HT-29 (cell line): ENCODE measurements at regions not wholly inside any gene's neighbourhood (a gene's known extent, or its start where the extent isn't known, plus 50 kb on each side); places are given as distances from the start of the nearest gene placed in this dataset.

Source experiments
- DNase-seq: peaks from one replicate; pipeline ENCODE4 v3.0.0-alpha.2; 2015; ENCODE audit warnings: low spot score

DNA sequence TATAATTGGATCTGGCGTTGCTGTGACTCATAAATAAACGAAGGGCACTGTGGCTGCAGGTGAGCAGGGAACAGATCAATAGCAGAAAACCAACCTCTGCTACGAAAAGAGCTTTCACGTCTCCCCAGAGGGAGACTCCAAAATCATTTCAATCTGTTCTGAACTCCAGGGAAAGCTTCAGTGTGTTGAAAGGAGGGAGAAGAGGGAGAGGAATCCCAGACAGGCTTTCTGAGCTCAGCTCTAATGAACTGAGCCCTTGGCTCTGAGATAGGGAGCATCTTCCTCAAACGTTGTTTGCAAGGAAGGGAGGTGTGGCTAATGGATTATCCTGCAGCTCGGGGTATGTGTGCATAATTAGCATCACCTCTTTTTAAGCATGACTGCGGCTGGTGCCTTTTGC, 288.0 kb upstream of the IRX4 start:
- DNase-seq: no peak

DNA sequence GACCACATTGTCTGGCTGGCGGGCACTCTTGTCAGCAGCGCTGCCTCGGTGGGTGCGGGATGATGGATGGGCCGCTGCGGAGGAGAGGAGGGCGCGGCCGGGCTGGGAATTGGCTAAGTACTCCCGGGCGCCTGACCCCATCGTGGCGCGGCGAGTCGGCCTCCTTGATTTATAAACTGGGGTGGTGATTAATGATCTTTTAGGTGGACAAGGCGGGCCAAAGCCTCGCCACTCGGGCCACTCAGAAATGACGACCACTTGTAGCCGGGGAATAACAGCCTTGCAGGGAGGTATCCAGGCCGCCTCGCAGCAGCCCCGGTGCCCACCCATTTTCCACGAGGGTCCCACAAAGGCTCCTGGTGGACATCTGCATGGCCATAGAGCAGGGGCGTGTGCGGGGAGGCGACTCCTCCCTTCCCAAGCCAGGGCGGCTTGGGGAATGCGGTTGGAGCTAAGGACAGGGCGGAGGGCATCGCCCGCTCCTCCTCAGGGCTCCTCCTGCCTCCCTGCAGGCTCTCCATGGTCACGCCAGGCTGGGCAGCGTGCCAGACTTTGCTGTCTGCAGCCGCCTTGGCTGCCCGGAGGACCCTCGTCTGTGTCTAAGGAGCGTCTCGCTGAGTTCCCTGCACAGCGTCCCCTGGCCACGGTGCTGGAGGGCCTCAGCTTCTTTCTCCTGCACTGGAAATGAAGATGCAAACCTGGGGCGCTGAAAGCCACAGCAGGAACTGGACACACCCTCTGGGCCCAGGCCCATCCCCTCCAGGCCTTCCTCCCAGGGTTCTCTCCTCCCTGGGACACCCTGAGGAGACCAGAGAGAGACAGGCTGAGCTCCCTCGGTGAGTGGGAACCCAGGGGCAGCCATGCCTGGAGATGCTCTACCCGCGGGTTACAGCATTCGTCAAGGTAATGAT, 287.4 kb upstream of the IRX4 start:
- no peak for DNase-seq

DNA sequence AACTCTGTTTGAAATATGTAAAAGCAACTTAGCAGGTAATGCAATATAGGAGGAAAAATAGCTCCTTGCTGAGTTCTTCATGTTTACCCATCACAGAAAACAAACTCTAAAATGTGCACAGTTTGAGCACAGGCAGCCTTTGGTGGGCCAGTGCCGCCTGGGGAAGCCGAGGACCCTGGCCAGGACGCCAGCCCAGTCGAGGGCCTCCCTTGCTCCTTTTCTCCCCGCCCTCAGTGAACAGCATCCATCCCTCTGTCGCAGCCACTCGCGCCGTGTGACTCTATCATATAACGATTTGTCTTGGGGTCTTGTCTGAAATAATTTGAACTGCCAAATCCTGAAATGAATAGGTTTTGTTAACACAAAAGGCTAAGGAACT, 286.7 kb upstream of the IRX4 start:
- DNase-seq: no peak

DNA sequence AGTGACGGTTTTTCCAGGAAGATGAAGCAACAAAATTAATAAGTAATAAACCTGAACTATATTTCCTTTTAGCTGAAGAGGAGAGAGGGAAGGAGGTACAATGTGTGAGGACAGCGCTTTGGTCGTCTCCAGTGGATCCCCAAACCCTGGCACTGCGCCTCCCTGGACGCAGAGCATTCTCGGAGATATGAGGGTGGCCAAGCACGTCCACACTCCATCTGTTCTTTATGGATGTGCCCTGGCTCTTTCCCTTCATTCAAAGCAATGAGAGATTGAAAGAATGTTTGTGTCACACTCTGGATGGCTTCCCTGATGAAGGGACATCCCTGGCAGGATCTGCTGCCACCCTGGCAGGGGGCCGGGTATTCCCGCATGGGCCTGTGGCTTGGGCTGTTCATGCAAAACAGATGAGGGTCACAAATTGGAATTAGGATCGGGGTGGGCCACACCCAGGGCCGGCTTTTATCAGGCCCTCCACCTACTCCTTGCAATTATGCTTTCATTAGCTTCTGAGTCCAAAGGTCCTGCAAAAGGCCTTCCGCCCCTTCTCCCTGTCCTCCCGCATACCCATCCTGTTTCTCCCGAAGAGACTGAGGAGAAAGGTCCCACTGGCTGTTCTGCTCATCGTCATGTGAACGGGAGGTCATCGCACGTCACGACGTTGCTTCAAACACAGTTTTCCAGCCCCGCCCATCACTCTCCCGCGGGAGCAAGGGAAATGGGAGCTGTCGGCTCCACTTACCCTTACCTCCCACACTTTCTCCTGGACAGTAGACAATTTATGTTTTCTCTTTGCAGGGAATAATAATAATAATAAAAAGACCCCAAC, 286.1 kb upstream of the IRX4 start:
- no peak for DNase-seq

DNA sequence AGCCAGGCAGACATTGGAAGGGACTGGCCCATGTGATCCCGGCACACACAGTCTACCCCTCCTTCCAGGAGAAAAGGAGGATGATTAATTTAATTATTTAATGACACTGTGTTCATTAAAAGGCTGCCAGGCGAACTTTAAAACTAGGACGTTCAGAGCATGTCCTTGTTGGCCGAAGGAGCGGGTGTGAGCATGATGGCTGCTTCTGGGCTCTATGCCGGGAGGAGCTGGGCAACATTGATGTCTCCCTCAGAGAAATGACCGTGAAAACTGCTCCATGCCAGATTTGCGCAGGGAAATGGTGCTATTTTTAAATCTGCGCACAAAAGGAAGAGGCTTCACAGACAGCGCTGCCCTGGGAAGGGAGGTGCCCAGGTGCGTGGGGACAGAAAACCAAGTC, 284.9 kb upstream of the IRX4 start:
- no peak for DNase-seq

DNA sequence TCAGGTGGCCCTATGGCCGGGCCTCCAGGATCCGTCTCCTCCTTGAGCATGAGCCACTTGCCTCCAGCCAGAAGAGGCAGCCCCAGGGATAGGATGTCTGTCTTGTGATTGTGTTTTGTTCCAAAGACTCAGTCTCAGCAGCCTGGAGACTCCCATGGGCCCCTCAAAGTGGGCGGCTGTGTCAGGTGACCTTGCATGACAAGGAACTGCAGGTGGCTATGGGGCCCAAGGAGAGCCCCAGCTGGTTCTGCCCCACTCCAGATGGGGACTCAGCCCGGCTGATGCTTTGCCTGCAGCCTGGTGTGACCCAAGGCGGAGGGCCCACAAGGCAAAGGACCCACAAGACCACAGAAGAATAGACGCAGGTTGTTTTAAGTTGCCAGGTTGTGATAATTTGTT, 284.3 kb upstream of the IRX4 start:
- no peak for DNase-seq

DNA sequence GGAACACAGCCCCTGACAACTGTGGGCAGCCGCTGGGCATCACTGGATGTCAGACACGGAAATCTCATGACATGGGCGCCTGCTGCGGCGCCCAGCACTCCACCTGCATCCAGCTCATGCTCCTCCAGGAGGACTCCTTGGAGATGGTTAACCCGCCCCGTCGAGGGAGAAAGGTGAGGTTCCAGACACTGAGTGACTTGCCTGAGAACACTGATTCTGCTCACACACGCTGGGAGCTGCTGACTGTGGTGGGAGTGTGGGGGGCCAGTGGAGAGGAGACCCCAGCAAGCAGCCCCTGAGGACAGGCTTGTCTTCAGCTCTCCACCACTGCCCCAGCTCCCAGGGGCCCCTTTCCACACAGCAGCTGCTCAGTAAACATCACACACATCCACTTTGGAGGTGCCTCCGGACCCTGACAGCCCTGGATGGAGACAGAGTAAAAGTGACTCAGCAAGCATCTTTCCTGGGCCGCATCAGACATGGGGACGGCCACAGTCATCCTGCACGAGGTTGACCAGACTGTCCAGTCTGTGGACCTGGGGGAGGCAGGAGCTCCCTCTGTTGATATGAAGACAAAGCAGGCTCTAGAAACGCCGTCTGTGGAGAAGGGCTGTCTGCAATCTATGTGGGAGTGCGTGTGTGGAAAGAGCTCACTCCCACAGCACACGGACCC, 283.7 kb upstream of the IRX4 start:
- no peak for DNase-seq

DNA sequence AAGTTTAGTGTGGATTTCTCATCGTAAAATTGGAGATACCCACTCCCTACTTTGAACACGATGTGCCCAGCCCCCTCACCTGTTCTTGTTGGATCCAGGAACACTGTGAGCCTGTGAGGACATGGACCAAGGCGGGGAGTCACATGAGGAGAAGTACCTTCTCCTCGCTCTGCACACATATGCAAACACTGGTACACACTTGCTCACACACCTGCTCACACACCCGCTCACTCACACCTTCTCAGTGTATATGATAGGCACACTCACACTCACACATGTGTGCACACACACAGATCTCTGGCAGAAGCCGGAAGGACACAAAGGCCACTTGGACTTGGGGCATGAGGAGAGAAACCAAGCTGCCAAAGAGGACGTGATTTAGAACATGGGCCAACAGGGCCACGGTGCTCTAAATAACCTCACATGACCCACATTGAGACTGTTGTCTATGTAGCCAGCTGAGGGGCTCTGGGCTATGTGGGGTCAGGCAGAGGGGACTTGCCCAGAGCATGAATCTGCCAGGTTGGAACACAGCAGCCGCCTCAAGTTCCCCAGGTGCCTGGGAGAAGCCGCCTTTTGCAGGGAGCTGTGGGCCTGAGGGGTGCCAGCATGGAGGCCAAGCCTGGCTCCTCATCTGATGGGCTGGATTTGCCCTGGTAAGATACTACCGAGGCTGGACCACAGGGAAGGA, 283.0 kb upstream of the IRX4 start:
- DNase-seq: no peak

DNA sequence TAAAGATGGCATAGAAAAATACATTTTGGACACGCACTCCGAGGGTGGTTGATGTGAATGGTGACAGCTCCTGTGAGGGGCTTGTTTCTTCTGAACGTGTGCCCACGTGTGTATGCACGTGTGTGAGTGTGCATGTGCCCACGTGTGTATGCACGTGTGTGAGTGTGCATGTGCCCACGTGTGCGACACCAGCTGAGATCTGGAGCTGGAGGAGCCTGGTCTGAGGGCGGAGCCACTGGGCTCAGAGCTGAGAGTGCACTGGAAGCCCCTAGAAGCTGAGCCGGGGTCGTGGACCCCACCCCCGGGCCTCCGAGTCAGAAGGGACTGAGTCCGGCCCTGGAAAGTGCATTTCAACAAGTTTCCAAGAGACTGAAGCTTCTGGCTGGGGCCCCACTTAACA, 282.5 kb upstream of the IRX4 start:
- DNase-seq: no peak

DNA sequence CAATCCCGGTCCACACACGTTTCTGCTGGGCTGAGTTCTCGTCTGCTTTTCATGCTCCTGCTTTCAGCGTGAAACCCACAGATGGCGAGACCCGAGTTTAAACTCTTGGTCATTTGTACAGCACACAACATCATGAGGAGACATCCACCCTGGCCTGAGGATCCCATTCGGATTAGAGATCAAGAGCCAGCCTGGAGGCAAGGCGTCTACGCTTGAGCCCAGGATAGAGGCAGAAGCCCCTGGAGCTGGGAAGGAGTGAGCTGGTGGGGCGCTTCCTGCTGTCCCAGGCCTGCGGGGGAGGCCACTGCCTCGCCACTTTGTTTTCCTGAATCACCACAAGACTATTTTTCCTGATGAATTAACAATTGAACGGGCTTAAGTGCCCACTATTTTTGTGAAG, 281.9 kb upstream of the IRX4 start:
- no peak for DNase-seq

DNA sequence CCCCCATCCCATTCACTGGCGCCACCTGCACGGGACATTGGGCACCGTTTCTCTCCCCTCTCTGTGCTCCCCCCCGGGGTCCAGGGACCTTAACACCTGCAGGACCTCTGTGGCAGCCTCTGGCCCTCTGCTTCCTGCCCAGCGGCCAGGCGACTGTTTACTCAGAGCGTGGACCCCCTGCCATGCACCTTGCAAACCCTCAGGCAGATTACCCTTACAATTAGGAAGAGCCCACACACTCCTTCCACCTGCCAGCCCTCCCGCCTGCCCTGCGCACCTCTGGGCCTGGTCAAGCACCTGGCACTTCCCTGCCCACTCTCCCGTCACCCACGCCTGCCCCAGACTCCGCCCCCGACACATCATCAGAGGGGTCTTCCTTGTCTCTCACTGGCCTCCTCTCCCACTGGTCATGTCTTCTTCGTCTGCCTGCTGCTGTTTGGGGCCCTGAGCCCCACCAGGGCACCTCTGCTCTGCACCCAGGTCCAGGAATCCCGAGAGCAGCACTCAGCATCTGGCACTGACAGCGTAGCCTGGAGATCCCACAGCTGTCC, 281.3 kb upstream of the IRX4 start:
- no peak for DNase-seq

DNA sequence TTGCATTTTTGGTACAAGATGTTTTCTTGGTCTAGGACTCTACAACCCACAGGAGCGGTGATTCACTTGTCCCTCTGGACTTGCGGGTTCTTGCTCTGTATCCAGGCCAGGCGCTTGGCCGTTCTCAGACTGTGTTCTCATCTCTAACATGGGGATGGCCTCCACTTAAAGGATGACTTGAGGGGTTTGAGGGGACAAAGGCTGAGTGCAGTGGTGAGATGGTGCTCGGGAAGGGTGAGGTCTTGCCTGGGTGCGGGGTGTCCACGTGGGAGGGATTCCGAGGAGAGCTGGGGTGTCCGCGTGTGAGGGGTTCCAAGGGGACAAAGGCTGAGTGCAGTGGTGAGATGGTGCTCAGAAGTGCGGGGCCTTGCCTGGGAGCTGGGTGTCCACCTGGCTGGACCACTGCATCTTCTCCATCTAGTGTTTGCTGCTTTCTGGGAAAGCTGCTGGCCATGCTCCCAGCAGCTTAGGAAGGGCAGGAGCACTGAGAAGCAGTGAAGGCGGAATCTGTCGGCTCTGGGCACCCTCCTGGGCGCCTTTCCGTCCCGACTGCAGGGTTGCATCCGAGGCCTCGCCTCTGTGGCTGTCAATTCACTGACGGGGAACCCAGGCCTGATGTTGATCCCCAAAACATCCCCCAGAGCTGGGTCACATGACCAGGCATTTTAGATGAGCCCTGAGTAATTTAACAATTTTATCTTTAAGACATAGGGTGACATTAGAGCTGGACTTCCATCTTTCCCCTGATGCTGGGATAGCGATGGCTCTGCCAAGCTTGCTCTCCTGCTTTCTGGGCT, 280.5 kb upstream of the IRX4 start:
- no peak for DNase-seq

DNA sequence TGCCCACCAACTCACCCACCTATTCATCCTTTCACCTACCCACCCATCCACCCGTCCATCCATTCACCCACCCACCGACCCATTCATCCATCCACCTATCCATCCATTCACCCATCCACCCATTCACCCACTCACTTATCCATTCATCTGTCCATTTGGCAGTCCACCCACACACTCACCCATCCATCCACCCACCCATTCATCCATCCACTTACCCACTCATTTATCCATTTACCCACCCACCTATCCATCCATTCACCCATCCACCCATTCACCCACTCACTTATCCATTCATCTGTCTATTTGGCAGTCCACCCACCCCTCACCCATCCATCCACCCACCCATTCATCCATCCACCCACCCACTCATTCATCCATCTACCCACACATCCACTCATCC, 278.1 kb upstream of the IRX4 start:
- no peak for DNase-seq

DNA sequence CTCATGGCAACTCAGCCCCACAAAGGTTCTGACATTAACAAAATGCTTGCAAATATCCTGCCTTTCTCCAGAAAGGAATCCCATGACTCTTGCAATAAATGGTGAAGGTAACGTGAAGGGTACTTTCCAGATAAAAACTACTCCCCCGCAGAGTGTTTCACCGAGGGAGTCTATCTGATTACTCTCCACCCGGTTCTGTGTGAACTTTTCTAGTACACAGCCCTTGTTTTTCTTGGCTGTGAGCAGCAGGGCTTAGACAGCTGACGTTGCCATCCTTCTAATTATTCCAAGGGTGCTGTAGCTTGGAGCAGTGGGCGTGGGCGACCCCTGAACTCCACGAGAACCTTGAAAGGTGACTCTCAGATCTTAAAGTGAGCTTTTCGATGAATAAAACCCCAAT, 276.0 kb upstream of the IRX4 start:
- no peak for DNase-seq

DNA sequence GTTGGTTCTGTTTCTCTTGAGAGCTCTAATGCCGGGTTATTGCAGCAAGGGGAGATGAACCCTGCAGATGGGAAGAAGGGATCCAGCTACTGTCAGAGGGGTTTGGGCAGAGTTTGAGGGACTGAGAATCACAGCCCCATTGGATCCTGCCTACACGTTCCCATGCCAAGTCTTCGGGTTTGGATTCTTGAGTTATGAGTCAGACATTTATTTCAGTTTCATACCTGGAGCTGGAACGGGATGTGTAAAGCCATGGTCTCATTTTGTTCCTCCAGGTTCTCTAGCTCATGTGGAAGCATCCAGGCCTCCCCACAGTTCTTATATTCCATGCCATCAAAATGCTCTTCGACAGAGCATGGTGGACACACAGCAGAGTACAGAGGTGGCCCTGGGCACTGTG, 275.4 kb upstream of the IRX4 start:
- no peak for DNase-seq

DNA sequence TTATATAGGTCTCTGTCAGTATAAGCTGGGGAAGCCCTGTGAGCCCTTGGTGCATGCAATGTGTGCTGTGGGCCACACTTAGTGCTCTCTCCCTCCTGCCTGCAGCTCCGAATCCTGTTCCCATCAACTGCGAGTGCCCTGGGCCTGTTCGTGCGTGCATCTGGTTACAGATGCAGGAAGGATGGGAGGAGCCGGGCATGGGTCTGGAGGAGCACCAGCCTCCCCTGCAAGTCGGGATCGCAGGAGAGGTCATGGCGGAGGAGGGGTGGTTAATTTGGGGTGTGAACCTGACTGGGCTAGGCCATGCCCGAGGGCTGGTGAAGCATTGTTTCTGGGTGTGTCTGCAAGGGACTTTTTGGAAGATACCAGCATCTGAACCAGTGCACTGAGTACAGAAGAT, 274.6 kb upstream of the IRX4 start:
- DNase-seq: no peak

DNA sequence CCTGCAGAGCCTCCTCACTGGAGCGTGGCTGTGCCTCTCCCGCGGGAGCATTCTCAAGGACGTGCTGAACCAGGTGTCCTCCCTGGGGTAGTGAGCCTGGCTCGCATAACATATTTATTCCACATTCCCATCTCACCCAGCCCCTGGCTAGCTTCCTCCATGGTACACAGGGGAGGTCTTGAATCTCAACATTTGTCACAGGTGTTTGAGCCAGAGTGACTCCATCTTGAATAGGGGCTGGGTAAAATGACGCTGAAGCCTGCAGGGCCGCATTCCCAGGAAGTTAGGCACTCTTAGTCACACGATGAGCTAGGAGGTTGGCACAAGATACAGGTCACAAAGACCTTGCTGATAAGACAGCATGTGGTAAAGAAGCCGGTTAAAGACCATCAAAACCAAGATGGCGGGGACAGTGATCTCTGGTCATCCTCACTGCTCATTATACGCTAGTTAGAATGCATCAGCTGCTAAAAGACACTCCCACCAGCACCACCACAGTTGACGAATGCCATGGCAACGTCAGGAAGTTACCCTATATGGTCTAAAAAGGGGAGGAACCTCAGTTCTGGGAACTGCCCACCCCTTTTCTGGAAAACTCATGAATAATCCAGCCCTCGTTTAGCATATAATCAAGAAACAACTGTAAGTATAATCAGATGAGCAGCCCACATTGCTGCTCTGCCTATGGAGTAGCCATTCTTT, 273.8 kb upstream of the IRX4 start:
- DNase-seq: no peak

DNA sequence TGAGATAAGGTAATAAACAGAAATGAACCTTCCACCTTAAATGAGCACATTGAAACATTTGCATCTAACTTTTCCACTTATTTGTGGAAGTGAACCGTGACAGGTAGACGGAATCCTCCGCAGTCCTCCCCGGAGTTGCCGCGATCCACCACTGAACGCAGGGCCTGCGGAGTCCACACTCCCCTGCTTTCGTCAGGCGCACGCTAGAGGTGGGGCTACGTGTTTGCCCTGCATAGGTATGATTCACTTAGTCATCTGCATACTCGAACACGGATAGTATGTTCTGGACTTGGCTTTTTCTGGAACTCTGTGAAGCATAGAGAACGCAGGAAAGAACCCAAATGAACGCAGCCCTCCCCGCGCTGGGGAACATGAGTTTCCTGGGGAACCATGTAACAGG, 272.8 kb upstream of the IRX4 start:
- no peak for DNase-seq

DNA sequence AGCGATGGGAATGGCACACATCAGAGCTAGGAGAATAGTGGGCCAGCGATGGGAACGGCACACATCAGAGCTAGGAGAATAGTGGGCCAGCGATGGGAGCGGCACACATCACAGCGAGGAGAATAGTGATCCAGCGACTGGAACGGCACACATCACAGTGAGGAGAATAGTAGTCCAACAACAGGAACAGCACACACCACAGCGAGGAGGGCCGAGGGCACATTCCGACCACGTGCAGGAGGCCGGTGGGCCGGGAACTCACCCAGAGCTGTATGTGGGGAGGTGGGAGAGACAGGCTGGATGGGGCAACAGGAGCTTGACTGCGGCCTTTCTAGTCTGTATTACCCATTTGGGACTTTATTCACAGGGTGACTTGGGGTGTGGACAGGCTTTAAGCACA, 271.1 kb upstream of the IRX4 start:
- DNase-seq: no peak

DNA sequence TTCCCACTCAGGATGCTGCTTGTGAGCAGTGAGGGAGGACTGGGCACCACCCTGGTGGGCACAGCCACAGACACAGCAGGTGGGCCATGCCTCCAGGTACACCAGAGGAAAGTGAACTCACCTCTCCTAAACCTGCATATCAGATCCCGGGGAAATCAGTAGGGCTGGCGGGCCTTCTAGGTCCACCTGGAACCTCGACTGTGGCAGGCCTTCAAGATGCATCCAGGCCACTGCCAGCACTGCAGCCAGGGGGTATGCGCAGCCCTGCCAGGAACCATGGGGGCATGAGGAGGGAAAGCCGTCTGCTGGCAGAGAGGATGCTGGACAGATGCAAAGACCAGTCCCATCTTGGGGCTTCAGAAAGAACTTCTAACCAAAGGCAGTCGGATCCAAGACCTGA, 270.6 kb upstream of the IRX4 start:
- DNase-seq: no peak
